ENCODE measurements at regions not wholly inside any gene's neighbourhood (a gene's known extent, or its start where the extent isn't known, plus 50 kb on each side); places are given as distances from the start of the nearest gene placed in this dataset.

DNA sequence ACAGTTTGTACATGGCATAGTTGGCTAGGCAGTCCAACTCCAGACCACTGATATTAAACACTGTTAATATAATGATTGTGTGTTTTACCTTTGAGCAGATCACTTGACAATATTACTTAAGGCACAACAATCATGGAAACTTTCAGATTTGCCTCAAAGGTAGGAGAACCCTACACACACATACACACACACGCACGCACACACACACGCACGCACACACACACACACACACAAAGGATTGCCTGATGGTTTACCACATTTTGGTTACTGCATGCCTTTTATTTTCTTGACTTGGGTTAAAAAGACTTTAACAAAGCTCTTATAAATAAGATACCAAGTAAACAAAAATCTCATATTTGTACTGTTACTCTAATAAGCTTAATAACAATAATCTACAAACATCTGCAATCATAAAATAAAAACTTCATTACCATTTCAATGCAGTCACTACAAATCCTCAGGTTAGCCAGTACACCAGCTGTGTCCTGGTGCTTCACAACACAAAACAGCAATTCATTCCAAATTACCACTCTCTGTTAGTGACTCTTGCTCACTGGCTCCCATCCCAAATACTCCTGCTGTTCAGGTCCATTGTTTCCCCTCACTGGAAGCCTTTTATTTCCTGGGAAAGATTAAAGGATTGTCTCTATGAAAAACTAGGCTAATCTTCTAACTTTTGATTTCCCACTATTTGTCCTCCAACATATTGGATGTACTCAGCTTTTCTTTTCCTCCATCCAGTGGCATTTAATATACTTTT is 175.2 kb upstream of the ATP2B1 start:
- DNase-seq = no peak
- TF ChIP-seq, protein P1, sequence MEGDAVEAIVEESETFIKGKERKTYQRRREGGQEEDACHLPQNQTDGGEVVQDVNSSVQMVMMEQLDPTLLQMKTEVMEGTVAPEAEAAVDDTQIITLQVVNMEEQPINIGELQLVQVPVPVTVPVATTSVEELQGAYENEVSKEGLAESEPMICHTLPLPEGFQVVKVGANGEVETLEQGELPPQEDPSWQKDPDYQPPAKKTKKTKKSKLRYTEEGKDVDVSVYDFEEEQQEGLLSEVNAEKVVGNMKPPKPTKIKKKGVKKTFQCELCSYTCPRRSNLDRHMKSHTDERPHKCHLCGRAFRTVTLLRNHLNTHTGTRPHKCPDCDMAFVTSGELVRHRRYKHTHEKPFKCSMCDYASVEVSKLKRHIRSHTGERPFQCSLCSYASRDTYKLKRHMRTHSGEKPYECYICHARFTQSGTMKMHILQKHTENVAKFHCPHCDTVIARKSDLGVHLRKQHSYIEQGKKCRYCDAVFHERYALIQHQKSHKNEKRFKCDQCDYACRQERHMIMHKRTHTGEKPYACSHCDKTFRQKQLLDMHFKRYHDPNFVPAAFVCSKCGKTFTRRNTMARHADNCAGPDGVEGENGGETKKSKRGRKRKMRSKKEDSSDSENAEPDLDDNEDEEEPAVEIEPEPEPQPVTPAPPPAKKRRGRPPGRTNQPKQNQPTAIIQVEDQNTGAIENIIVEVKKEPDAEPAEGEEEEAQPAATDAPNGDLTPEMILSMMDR (IDR thresholded peaks at IDR 0.05; ENCODE audit: borderline replicate concordance) = no peak
- no peaks in the 10 kb centered on the region for H3K4me1 ChIP-seq
- no peaks in the 10 kb centered on the region for H3K36me3 ChIP-seq
- no peak overlapping the region for H3K27ac ChIP-seq (replicated peaks)
- H3K4me3 ChIP-seq = no peak overlapping the region
- H3K9me3 ChIP-seq (replicated peaks) = no peaks in the 10 kb centered on the region
- H3K27me3 ChIP-seq (ENCODE audit: low read depth) = peaks cover 11% of the 10 kb centered on the region
- intact Hi-C loops (cut with micrococcal nuclease) = no loop called here

DNA sequence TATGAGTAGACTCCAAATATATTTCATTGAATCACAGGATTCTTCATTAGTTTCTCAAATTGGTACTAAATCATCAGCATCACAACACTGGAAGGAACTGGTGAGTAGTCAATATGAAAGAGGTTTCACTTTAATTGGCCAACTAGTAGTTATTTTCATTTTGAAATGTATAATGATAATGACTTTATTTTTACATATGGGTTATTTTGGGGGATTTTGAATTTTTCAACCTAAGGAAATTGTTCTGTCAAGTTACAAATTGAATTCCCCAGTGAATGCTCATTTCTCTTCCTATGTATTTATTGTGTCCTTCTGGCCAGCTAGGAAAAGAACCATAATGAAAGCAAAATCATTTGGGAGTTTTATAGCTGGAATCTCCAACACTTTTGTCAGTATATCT is 174.2 kb upstream of the ATP2B1 start:
- TF ChIP-seq, protein P1 (IDR thresholded peaks at IDR 0.05; ENCODE audit: borderline replicate concordance) = no peak
- peaks cover 17% of the 10 kb centered on the region for H3K27me3 ChIP-seq (ENCODE audit: low read depth)
- no peaks in the 10 kb centered on the region for H3K9me3 ChIP-seq (replicated peaks)
- no peak for DNase-seq
- intact Hi-C loops (cut with micrococcal nuclease) = no loop called here
- H3K27ac ChIP-seq (replicated peaks) = no peak overlapping the region
- no peak overlapping the region for H3K4me3 ChIP-seq
- no peaks in the 10 kb centered on the region for H3K36me3 ChIP-seq
- H3K4me1 ChIP-seq = no peaks in the 10 kb centered on the region

DNA sequence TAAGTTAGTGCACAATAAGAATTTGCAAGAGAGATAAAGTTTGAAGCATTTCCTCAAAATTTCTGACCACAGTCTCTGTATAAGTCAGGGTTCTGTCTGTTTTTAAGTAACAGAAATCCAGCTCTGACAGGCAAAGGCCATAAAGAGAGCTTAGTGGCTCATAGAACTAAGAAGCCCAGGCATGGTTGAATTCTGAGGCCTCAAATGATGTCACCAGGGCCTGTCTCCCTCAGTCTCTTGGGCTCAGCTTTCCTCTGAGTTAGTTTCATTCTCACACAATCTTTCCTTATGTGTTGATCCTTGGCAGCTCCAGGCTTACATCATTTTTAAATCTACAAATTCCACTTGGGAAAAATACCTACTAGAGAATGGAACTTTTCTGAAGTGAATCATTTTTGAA is 173.4 kb upstream of the ATP2B1 start:
- Histone ChIP-seq H3K4me3 (no peak overlapping the region), H3K4me1 (no peaks in the 10 kb centered on the region), H3K9me3 (replicated peaks) (no peaks in the 10 kb centered on the region), H3K27ac (replicated peaks) (no peak overlapping the region), H3K27me3 (ENCODE audit: low read depth) (peaks cover 17% of the 10 kb centered on the region), H3K36me3 (no peaks in the 10 kb centered on the region)
- DNase-seq = no peak
- intact Hi-C loops (cut with micrococcal nuclease) = no loop called here
- TF ChIP-seq, protein P1 (IDR thresholded peaks at IDR 0.05; ENCODE audit: borderline replicate concordance) = no peak

DNA sequence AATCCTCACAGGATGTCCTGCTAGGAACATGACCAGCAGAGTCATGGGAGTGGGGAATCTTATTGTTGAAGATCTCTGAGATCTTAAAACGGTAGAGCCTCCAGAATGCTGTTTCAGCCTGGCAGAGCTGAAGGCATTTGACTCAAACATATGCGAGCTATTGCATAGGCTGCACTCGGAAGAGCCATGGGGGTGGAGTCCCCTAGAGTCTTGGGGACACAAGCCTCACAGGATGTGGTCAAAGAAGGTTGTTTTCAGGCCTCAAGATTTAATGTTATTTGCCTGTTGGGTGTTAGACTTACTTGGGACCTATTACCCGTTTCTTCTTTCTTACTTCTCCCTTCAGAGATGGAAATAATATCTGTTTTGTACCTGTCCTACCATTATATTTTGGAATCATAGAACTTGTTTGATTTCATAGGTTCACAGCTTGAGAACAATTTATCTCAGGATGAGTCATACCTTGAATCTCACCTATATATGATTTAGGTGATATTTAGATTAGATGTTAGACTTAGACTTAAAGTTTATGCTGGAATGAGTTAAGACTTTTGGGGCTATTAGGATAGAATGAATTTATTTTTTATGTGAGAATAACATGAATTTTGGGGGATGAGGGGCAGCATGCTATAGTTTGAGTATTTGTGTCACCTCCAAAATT is 172.2 kb upstream of the ATP2B1 start:
- Histone ChIP-seq H3K9me3 (replicated peaks) (no peaks in the 10 kb centered on the region), H3K4me1 (no peaks in the 10 kb centered on the region), H3K27me3 (ENCODE audit: low read depth) (peaks cover 17% of the 10 kb centered on the region), H3K4me3 (no peak overlapping the region), H3K36me3 (no peaks in the 10 kb centered on the region), H3K27ac (replicated peaks) (no peak overlapping the region)
- TF ChIP-seq, protein P1 (IDR thresholded peaks at IDR 0.05; ENCODE audit: borderline replicate concordance) = no peak
- intact Hi-C loops (cut with micrococcal nuclease) = no loop called here
- DNase-seq = no peak

DNA sequence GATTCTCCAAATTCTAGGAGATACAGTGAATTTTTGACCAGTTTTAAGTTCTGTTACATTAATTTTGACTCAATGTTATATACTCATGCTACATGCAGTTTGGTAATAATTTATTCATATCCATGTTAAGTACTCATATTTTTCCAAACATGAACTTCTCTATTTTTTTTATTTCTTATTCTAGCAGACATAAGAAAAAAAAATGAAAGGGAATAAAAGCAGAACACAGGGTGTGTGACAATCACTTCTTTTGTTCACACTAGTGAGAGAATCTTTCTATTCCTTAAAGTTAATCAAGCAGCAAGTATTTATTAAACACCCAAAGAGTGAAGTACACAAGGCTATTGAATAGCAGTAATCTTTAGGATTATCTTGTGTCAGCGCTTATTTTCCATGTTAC is 171.1 kb upstream of the ATP2B1 start:
- no peak for DNase-seq
- peaks cover 21% of the 10 kb centered on the region for H3K27me3 ChIP-seq (ENCODE audit: low read depth)
- no peak overlapping the region for H3K27ac ChIP-seq (replicated peaks)
- H3K9me3 ChIP-seq (replicated peaks) = no peaks in the 10 kb centered on the region
- H3K4me3 ChIP-seq = no peak overlapping the region
- intact Hi-C loops (cut with micrococcal nuclease) = no loop called here
- no peaks in the 10 kb centered on the region for H3K4me1 ChIP-seq
- no peaks in the 10 kb centered on the region for H3K36me3 ChIP-seq
- TF ChIP-seq, protein P1 (IDR thresholded peaks at IDR 0.05; ENCODE audit: borderline replicate concordance) = no peak

All from left ventricle myocardium inferior (tissue), 1 donor.